Esophagus squamous epithelium (tissue), 5 donors: ENCODE measurements at regions not wholly inside any gene's neighbourhood (a gene's known extent, or its start where the extent isn't known, plus 50 kb on each side); places are given as distances from the start of the nearest gene placed in this dataset.

Experiments
- DNase-seq: peaks from one replicate; lab custom pipeline; 2025; lab: John Stamatoyannopoulos, UW
- H3K27ac ChIP-seq, 4 donors: fragments of 200-600 bp; sonication (generic); one replicate each; pipeline ENCODE4 v1.5.1; 2016 to 2019; ENCODE audit warnings: mild to moderate bottlenecking in 1 of 4
- H3K27me3 ChIP-seq, 4 donors: fragments of 200-600 bp; sonication (generic); 1 replicate in 3 of 4; 2 replicates in 1 of 4; pipeline versions ENCODE4 v1.5.1 to v1.6.0; 2017 to 2021; ENCODE audit warnings: antibody characterized with exemption in 1 of 4
- H3K36me3 ChIP-seq, 3 donors: fragments of 200-600 bp; sonication (generic); one replicate each; pipeline ENCODE4 v1.5.1; 2016 to 2019
- H3K4me1 ChIP-seq, 3 donors: fragments of 200-600 bp; sonication (generic); one replicate each; pipeline ENCODE4 v1.5.1; 2017 to 2019
- H3K4me3 ChIP-seq, 4 donors: fragments of 200-600 bp; sonication (generic); 1 replicate in 3 of 4; 2 replicates in 1 of 4; pipeline ENCODE4 v1.5.1; 2016 to 2019; ENCODE audit warnings: mild to moderate bottlenecking in 2 of 4, moderate library complexity in 1 of 4
- H3K9me3 ChIP-seq, 3 donors: fragments of 200-600 bp; sonication (generic); one replicate each; pipeline ENCODE4 v1.5.1; 2016 to 2019
- CTCF ChIP-seq, 6 experiments: fragments of 450-650 bp in 4 of 6; fragments of 200-600 bp in 2 of 6; sonication (generic) in 2 of 6; IDR thresholded peaks; one replicate each; pipeline ENCODE4 v1.5.1; 2016 to 2019; ENCODE audit warnings: antibody characterized with exemption in 6 of 6, mild to moderate bottlenecking in 4 of 6, moderate library complexity in 4 of 6
- POLR2A ChIP-seq, 4 donors: fragments of 450-650 bp; IDR thresholded peaks; one replicate each; pipeline ENCODE4 v1.6.1; 2017; ENCODE audit warnings: antibody characterized with exemption in 4 of 4, mild to moderate bottlenecking in 4 of 4, moderate library complexity in 3 of 4
- whole genome bisulfite sequencing, 2 donors: methylation state at CpG; one replicate each; pipeline ENCODE4 v1.1.5; 2018; 5-methylcytosine and 5-hydroxymethylcytosine counted together
- intact Hi-C: fragments of 100-400 bp; cut with DNase I; formaldehyde crosslinking; loops from one replicate; pipeline ENCODE4 v1.15.0; 2022
- donor health status: DM: yes; HTN: yes; CAD: no.

- Histone ChIP-seq H3K27me3 (no peaks in the 10 kb centered on the region), H3K27ac (no peak overlapping the region), H3K36me3 (no peaks in the 10 kb centered on the region), H3K4me3 (no peak overlapping the region), H3K9me3 (no peaks in the 10 kb centered on the region), H3K4me1 (no peaks in the 10 kb centered on the region)
- no peak for DNase-seq
- no peak for TF ChIP-seq POLR2A (IDR thresholded peaks at IDR 0.05)
- intact Hi-C loops: no loop called here
- WGBS, 2 donors: 63 to 67% methylated on average over 3 of the region's 3 CpGs
Observed at GRCh38 chr6:67412035-67412434, 1223.0 kb upstream of the ADGRB3 start.

GRCh38 chr6:67411036-67411435, 1224.0 kb upstream of the ADGRB3 start:
- Histone ChIP-seq H3K27ac (no peak overlapping the region), H3K36me3 (no peaks in the 10 kb centered on the region), H3K4me1 (no peaks in the 10 kb centered on the region), H3K27me3 (no peaks in the 10 kb centered on the region), H3K9me3 (no peaks in the 10 kb centered on the region), H3K4me3 (no peak overlapping the region)
- 19 to 53% methylated on average over 1 of the region's 1 CpG for WGBS, 2 donors
- intact Hi-C loops: no loop called here
- DNase-seq: no peak
- no peak for TF ChIP-seq CTCF (IDR thresholded peaks at IDR 0.05)
- TF ChIP-seq POLR2A (IDR thresholded peaks at IDR 0.05): no peak

DNA sequence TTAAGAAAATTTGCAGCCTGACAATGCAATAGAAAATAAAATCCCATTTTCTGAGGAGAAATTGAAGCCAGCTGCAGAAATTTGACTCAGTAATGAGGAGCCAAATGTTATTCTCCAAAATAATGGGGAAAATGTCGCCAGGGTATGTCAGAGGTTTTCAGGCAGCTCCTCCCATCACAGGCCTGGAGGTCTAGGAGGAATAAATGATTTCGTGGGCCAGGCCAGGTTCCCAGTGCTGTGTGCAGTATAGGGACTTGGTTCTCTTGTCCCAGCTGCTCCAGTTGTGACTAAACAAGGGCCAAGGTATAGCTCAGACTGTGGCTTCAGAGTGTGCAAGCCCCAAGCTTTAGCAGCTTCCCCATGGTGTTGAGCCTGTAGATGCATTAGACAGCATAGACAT, 1240.8 kb upstream of the ADGRB3 start:
- H3K9me3 ChIP-seq: peaks cover 0 to 6% (median 0%) of the 10 kb centered on the region in 3 donors
- no peaks in the 10 kb centered on the region for H3K27me3 ChIP-seq
- intact Hi-C loops: no loop called here
- no peaks in the 10 kb centered on the region for H3K36me3 ChIP-seq
- no peaks in the 10 kb centered on the region for H3K4me1 ChIP-seq
- WGBS, 2 donors: 24 to 39% methylated on average over 2 of the region's 2 CpGs
- DNase-seq: no peak
- TF ChIP-seq POLR2A (IDR thresholded peaks at IDR 0.05) (no peak), CTCF (IDR thresholded peaks at IDR 0.05) (no peak)
- no peak overlapping the region for H3K4me3 ChIP-seq
- no peak overlapping the region for H3K27ac ChIP-seq

GRCh38 chr6:67393356-67393755, 1241.7 kb upstream of the ADGRB3 start:
- Histone ChIP-seq H3K36me3 (no peaks in the 10 kb centered on the region), H3K4me1 (no peaks in the 10 kb centered on the region), H3K27ac (no peak overlapping the region), H3K9me3 (peaks cover 0 to 6% (median 0%) of the 10 kb centered on the region in 3 donors), H3K27me3 (no peaks in the 10 kb centered on the region), H3K4me3 (no peak overlapping the region)
- WGBS, 2 donors: 53 to 55% methylated on average over 1 of the region's 1 CpG
- intact Hi-C loops: no loop called here
- DNase-seq: no peak
- TF ChIP-seq POLR2A (IDR thresholded peaks at IDR 0.05): no peak
- TF ChIP-seq CTCF (IDR thresholded peaks at IDR 0.05): no peak

GRCh38 chr6:67391955-67392354, 1243.1 kb upstream of the ADGRB3 start:
- Histone ChIP-seq H3K4me3 (no peak overlapping the region), H3K4me1 (no peaks in the 10 kb centered on the region), H3K27ac (no peak overlapping the region), H3K9me3 (peaks cover 0 to 6% (median 0%) of the 10 kb centered on the region in 3 donors), H3K36me3 (no peaks in the 10 kb centered on the region), H3K27me3 (no peaks in the 10 kb centered on the region)
- TF ChIP-seq POLR2A (IDR thresholded peaks at IDR 0.05) (no peak), CTCF (IDR thresholded peaks at IDR 0.05) (no peak)
- intact Hi-C loops: no loop called here
- no peak for DNase-seq
- WGBS, 2 donors: 19 to 28% methylated on average over 2 of the region's 2 CpGs

GRCh38 chr6:67369679-67370078, 1265.4 kb upstream of the ADGRB3 start:
- TF ChIP-seq CTCF (IDR thresholded peaks at IDR 0.05) (no peak), POLR2A (IDR thresholded peaks at IDR 0.05) (no peak)
- Histone ChIP-seq H3K27ac (no peak overlapping the region), H3K4me3 (no peak overlapping the region), H3K9me3 (no peaks in the 10 kb centered on the region), H3K4me1 (no peaks in the 10 kb centered on the region), H3K27me3 (no peaks in the 10 kb centered on the region), H3K36me3 (no peaks in the 10 kb centered on the region)
- WGBS, 2 donors: 69 to 75% methylated on average over 1 of the region's 1 CpG
- intact Hi-C loops: no loop called here
- DNase-seq: no peak
